CD4-positive, alpha-beta T cell treated with Interferon alpha-2 for 1 hour (primary cell): ENCODE measurements at regions not wholly inside any gene's neighbourhood (a gene's known extent, or its start where the extent isn't known, plus 50 kb on each side); places are given as distances from the start of the nearest gene placed in this dataset.
"Not testable (repeated sequence)": the region's sequence is repeated elsewhere in the genome, so short reads cannot be mapped to it uniquely, and the experiment has no call there.

Source experiments
- DNase-seq, 2 donors: peaks; one replicate each; pipeline ENCODE4 v3.0.0-alpha.2; 2020 to 2022

- no peak for DNase-seq
Observed at GRCh38 chr18:70636991-70637390, 348.1 kb downstream of the SOCS6 start.

- no peak for DNase-seq
Observed at GRCh38 chr18:70634576-70635147, 345.8 kb downstream of the SOCS6 start.

DNA sequence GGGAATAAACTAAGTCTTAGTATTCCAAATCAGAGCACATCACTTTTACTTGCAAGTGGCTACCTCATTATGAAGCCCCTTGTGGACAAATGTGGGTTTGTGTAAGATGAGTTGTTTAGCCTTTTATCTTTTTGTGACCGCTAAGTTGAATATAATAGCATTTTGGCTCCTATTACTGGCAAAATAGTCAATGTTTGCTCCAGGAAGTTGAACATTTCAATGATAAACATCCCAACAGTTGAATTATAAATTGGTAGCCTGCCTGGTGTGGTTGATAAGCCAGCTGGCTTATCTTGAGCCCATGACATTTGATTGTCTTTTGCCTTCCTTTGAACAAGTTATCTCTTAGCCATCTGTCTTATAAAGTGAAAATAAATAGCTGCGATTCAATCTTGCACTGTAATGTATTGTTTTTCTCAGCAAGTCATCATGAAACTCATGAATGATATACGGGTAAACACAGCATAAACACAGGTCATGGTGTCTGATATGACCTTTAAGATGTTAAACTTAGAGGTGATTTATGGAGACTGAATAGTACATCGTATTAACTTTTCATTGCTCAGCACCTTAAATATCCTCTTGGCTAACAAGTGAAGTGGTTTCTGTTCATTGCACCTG, 338.4 kb downstream of the SOCS6 start:
- DNase-seq, result no peak

DNA sequence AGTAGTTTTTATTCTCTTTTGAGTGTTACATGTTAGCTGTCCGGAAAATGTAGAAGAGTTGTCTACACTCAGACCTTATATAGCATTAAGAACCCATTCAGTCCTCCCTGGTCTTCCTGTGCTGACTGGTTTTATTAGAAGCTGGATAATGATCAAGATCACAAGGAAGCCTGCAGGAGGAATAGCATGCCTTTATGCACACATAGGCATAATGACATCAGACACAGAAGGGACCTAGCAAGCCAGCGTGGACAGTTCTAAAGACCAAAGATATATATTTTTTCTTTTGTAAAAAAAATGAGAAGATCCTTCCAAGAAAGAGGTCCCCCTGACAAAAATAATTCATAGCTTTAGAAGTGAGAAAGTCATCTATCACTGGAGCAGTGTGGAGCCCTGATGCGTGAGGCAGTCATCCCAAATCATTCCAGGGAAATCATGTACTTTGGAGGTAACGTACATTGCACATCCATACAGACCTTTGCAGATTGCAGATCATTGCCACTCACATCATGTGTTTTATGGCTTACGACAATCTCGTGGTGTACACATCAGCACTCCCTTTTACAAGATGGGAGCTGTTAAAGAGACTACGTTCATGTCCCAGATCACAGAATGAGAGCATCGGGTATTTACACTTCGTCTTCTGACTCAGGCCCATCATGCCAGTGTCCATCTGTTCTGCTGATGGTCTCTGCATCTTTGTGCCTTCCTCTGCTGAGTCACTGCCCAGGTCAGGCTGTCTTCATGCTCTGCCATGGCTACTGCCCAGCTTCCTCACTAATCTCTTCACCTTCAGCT, 334.0 kb downstream of the SOCS6 start:
- no peak for DNase-seq

DNA sequence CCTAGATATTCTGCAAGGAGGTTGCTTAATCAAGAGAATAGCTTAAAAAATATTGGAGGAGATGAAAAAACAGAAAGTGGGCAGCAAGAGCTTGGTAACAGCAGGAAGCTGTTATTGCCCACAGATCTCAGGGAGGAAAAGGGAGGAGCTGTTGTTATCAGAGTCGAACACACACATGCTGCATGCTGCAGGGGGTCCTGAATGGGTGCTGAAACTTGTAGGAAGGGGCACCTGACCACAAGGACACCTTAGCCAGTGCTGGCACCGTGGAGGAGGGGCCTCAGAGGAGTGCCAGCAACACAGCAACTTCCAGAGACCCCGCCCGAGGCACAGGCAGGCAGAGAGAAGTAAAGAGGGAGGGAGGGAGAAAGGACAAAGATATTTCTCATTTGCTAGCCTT, 332.9 kb downstream of the SOCS6 start:
- DNase-seq, result peak in 1 of 2 donors; percentile 36

GRCh38 chr18:70620837-70621612, 332.2 kb downstream of the SOCS6 start:
- DNase-seq, result no peak

DNA sequence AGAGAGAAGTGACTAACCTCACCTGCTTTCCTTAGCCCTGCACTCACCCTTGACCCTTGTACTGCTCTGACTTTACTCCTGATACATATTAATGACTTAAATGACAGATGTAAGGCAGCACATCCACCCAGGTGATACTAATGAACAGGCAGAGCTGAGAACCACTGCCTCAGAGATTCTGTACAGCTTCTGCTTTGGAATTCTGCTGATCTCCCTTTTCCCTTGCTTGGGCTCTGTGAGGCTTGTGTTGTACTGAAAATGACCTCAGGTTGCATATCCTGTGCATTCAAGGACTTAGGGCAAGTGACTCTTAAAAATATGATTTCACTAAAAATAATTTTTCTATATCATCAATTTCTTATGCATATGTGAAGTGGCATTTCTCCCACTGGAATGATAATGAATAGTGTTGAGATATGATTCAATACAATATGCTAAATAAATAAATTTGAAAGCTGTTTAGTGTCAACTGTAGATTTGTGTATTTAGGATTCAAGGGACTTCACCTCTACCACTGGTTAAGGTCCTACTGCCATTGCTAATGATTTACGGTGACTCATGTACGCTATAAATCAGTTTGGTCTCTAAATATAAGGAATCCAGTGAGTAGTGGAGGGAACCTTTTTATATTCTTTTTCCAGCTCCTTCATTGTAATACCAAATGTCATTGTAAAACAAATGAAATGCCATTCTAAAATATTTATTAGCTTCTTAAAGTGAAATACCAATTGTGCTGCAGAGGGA, 328.3 kb downstream of the SOCS6 start:
- no peak for DNase-seq

DNA sequence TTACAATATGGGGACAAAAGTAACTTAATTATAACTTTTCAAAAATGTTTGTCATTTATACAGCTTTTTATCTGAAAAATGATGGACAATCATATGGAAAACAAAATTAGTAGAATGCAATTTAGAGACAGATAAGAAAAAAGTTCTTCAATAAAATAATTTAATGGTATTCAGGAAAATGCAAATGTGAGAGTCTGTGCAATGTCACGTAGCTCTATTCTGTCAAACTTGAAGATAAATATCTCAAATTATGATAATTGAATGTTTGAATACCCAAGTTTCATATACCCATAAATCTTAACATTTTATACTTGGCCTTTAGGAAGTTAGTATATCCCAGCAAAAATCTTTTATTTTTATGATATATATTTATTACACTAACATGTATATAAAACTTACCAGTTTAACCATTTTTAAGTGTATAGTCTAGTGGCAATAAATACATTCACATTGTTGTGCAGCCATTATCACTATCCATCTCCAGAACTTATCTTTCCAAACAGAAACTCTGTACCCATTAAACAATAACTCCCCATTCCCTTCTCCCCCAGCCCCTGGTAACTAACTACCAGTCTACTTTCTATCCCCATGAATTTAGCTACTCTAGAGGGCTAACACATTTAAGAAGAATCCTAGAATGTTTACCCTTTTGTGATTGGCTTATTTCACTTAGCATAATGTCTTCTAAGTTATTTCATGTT, 311.5 kb downstream of the SOCS6 start:
- DNase-seq, result no peak

GRCh38 chr18:70598406-70598805, 309.6 kb downstream of the SOCS6 start:
- DNase-seq, result no peak

GRCh38 chr18:70582981-70583380, 294.1 kb downstream of the SOCS6 start:
- DNase-seq, result no peak

- no peak for DNase-seq
Observed at GRCh38 chr18:70578480-70578879, 289.6 kb downstream of the SOCS6 start.

GRCh38 chr18:70577023-70577420, 288.2 kb downstream of the SOCS6 start:
- DNase-seq, result no peak

GRCh38 chr18:70576276-70577022, 287.6 kb downstream of the SOCS6 start:
- DNase-seq, result no peak

DNA sequence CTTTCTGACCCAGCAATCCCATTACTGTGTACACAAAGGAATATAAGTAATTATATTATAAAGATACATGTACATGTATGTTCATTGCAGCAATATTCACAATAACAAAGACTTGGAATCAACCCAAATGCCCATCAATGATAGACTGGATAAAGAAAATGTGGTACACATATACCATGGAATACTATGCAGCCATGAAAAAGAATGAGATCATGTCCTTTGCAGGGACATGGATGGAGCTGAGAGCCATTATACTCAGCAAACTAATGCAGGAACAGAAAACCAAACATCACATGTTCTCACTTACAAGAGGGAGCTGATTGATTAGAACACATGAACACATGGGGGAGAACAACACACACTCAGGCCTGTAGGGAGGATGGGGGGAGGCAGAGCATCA, 286.1 kb downstream of the SOCS6 start:
- DNase-seq, result not testable (repeated sequence)

- DNase-seq, result not testable (repeated sequence)
Observed at GRCh38 chr18:70569647-70570046, 280.8 kb downstream of the SOCS6 start.

- DNase-seq, result no peak
Observed at GRCh38 chr18:70559446-70559845, 270.6 kb downstream of the SOCS6 start.

DNA sequence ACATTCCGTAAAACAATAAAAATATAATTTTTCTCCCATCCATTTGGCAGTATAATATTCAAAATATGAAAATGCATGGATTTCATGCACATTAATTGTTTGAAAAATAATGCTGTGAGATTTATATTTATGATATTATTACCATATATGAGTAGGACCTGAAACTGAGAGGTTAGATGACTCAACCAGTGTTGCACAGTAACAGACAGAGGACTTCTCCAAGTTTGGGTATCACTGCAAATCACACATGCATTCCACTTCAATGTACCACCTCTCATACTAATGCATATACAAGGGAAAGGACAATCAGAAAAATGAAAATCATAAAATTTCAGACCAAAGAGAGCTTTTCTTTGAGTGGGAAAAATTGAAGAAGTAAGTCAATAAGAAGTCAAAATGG, 269.5 kb downstream of the SOCS6 start:
- no peak for DNase-seq

DNA sequence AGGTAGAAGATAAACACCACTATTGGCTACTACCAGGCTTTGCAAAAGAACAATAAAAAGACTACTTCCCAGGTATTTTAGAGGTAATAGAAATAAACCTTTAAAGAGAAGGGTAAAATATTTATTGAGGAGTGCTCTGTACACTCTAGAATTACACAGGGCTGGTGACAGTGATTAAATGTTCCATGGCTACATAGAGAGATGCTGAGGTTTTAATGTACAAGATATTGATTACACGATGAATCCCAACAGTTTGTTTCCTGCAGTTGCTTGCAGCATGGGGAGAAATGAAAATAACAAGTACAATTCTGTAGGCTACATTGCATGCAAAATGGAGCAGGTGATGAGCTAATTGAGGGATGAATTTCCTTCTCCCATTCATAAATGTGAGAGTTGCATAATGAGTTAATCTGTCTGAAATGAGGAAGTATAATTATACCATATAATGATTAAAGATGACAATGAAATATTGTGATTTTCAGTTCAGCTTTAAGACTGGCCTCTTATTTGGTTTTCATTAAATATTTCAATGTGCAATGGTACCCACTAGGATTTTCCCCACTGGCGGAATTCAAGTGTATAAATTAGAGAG, 266.1 kb downstream of the SOCS6 start:
- DNase-seq, result no peak

DNA sequence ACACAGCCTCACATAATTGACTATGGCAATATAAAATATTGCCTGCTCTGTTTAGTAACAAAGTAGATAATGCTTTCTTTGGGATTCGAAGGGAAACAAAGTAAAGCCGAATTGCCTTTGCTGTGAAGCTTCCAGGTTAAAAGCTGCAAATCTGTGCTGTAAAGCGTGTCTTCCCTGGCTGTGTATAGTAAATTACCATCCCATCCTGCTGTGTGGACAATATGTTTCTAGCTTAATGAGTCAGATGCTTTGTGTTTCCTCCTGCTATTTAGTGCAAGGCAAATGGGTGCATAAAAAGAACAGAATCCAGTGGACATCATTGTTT, 265.1 kb downstream of the SOCS6 start:
- no peak for DNase-seq

DNA sequence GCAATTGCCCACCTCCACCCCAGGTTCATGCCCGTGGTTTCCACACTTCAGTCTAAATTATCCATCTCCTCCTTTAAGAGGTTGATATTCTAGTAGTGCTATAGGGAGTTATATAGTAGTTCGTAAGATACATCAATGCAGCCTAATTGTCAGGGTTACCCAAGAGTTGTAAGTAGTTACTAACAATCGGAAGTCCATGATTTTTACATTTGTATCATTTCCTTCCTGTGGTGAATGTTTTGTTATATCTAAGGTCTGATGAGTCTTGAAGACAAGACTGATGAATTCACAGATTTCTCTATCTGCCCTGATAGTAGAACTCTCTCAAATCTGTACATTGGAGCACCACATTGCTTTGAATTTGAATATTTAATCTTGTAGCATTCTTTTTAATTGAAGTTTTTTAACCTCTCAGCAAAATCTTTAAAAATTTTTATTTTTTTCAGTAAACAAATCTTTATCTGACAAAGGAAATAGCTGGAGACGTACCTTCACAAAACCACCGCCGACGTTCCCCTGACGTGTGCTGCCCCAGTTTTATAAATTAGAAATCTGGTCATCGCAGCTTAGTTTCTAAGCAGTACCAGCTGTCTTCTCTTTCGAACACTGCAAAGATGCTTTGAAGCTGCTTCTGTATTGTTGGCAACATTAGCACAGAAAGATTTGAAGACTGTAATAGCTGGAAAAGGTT, 264.5 kb downstream of the SOCS6 start:
- peak in 1 of 2 donors; percentile 28 for DNase-seq
